Heart left ventricle (tissue), 16 donors: ENCODE measurements at regions not wholly inside any gene's neighbourhood (a gene's known extent, or its start where the extent isn't known, plus 50 kb on each side); places are given as distances from the start of the nearest gene placed in this dataset.

ENCODE experiments used
- ATAC-seq, 4 donors: fragments of 200-7000 bp; cut with Tn5 transposase; one replicate each; pipeline ENCODE4 v1.9.1; 2020 to 2022; ENCODE audit warnings: moderate library complexity in 4 of 4, mild to moderate bottlenecking in 3 of 4, moderate number of reproducible peaks in 1 of 4
- DNase-seq, 5 donors: peaks; one replicate each; pipeline ENCODE4 v3.0.0-alpha.2; 2020
- H3K27ac ChIP-seq, 12 donors: fragments of 200-600 bp; sonication (generic) in 4 of 12; one replicate each; pipeline versions ENCODE4 v1.5.0 to v1.8.0; 2016 to 2022; ENCODE audit warnings: mild to moderate bottlenecking in 2 of 12
- H3K27me3 ChIP-seq, 9 donors: fragments of 200-600 bp; sonication (generic) in 2 of 9; one replicate each; pipeline versions ENCODE4 v1.5.1 to v1.8.0; 2016 to 2022; ENCODE audit warnings: mild to moderate bottlenecking in 3 of 9
- H3K36me3 ChIP-seq, 9 donors: fragments of 200-600 bp; sonication (generic) in 2 of 9; one replicate each; pipeline versions ENCODE4 v1.5.0 to v1.8.0; 2018 to 2022; ENCODE audit warnings: mild to moderate bottlenecking in 2 of 9
- H3K4me1 ChIP-seq, 12 donors: fragments of 200-600 bp; sonication (generic) in 4 of 12; one replicate each; pipeline versions ENCODE4 v1.5.0 to v1.8.0; 2016 to 2022; ENCODE audit warnings: mild to moderate bottlenecking in 3 of 12
- H3K4me3 ChIP-seq, 12 donors: fragments of 200-600 bp; sonication (generic) in 4 of 12; one replicate each; pipeline versions ENCODE4 v1.5.0 to v1.8.0; 2017 to 2022; ENCODE audit warnings: mild to moderate bottlenecking in 9 of 12, moderate library complexity in 4 of 12
- H3K9me3 ChIP-seq, 12 donors: fragments of 200-600 bp; sonication (generic) in 4 of 12; one replicate each; pipeline versions ENCODE4 v1.5.0 to v1.8.0; 2016 to 2022; ENCODE audit warnings: mild to moderate bottlenecking in 1 of 12
- CTCF ChIP-seq, 12 donors: fragments of 200-600 bp; sonication (generic) in 4 of 12; IDR thresholded peaks; one replicate each; pipeline versions ENCODE4 v1.5.0 to v1.8.0; 2018 to 2022; ENCODE audit warnings: antibody characterized with exemption in 12 of 12, mild to moderate bottlenecking in 5 of 12
- POLR2A ChIP-seq, 2 donors: fragments of 450-650 bp; IDR thresholded peaks; one replicate each; pipeline ENCODE4 v1.6.1; 2017; ENCODE audit warnings: antibody characterized with exemption in 2 of 2, mild to moderate bottlenecking in 2 of 2, moderate library complexity in 2 of 2
- WGBS, 4 donors: extraction: QIAGEN DNeasy Blood & Tissue Kit in 2 of 4; methylation state at CpG; one replicate each; pipeline versions ENCODE4 v1.1.5 to v1.1.7; 2013 to 2018; 5-methylcytosine and 5-hydroxymethylcytosine counted together
- intact Hi-C, 10 donors: fragments of 100-400 bp; cut with DNase I; formaldehyde crosslinking; loops; one replicate each; pipeline versions ENCODE4 v1.11.1 to v1.14.2; 2022
- donor health status: ischemic (EF 13 %, LVEDD 7.1; RV severe dilation, severe dysfunction).
- donor health status: healthy with polysubstance abuse.
- donor health status: DM: no; HTN: yes; CAD: no.
- donor health status: DM: no; HTN: no; CAD: no.
- donor health status: ischemic (EF 25% LVEDD 6.9; RV normal size, moderate dysfunction).
- donor health status: ischemic (EF 25% LVEDD 5.7; RV mildly dilated, moderate dysfunction).
- donor health status: healthy.
- donor health status: DM: yes; HTN: yes; CAD: no.
- donor health status: ischemic (EF 35%, LVEDD 5.7; RV mildly dilated, moderate dysfunction).
- donor health status: nonischemic (EF 11% LVEDD 7.7; RV severe dilation, severe dysfunction).
- donor health status: DM: yes; HTN: yes; CAD: no.
- donor health status: PGD.
- donor health status: ischemic (EF 29% LVEDD 5.4; RV normal size, mild dysfunction).
- donor health status: nonischemic (EF 23%, LVEDD 6.1; RV moderate dilation, normal function).

- ATAC-seq: no peak
- TF ChIP-seq CTCF (IDR thresholded peaks at IDR 0.05) (no peak), POLR2A (IDR thresholded peaks at IDR 0.05) (no peak)
- DNase-seq: no peak
- Histone ChIP-seq H3K4me1 (peaks cover 0 to 13% (median 0%) of the 10 kb centered on the region in 12 donors), H3K4me3 (no peak overlapping the region), H3K36me3 (no peaks in the 10 kb centered on the region), H3K9me3 (peaks cover 0 to 8% (median 0%) of the 10 kb centered on the region in 12 donors), H3K27ac (no peak overlapping the region), H3K27me3 (no peaks in the 10 kb centered on the region)
- intact Hi-C loops: no loop called here
- 63 to 74% (median 69%) methylated on average over 3 of the region's 3 CpGs for WGBS, 4 donors
Measured at GRCh38 chr11:110912437-110912836, 200.2 kb upstream of the ARHGAP20 start.

- no peaks in the 10 kb centered on the region for H3K9me3 ChIP-seq
- H3K36me3 ChIP-seq: no peaks in the 10 kb centered on the region
- intact Hi-C loops: no loop called here
- no peak overlapping the region for H3K27ac ChIP-seq
- no peak for ATAC-seq
- 68 to 79% (median 74%) methylated on average over 2 of the region's 2 CpGs for WGBS, 4 donors
- H3K4me3 ChIP-seq: no peak overlapping the region
- no peak for DNase-seq
- H3K4me1 ChIP-seq: peaks cover 0 to 18% (median 0%) of the 10 kb centered on the region in 12 donors
- TF ChIP-seq POLR2A (IDR thresholded peaks at IDR 0.05) (no peak), CTCF (IDR thresholded peaks at IDR 0.05) (no peak)
- no peaks in the 10 kb centered on the region for H3K27me3 ChIP-seq
Measured at GRCh38 chr11:110910384-110910783, 198.1 kb upstream of the ARHGAP20 start.

- ATAC-seq: no peak
- DNase-seq: no peak
- Histone ChIP-seq H3K9me3 (no peaks in the 10 kb centered on the region), H3K36me3 (no peaks in the 10 kb centered on the region), H3K4me1 (peaks cover 0 to 18% (median 0%) of the 10 kb centered on the region in 12 donors), H3K27me3 (no peaks in the 10 kb centered on the region), H3K27ac (no peak overlapping the region), H3K4me3 (no peak overlapping the region)
- 69 to 80% (median 75%) methylated on average over 8 of the region's 8 CpGs for WGBS, 4 donors
- intact Hi-C loops: loop anchor here in 1 of 10 donors (10.0 kb wide), 1 partner anchor 55 kb away; no protein-coding TSS in a partner anchor
- TF ChIP-seq POLR2A (IDR thresholded peaks at IDR 0.05) (no peak), CTCF (IDR thresholded peaks at IDR 0.05) (no peak)
Measured at GRCh38 chr11:110909336-110909735, 197.1 kb upstream of the ARHGAP20 start.

GRCh38 chr11:110908401-110909105, 196.3 kb upstream of the ARHGAP20 start:
- no peaks in the 10 kb centered on the region for H3K36me3 ChIP-seq
- ATAC-seq (no peak), DNase-seq (no peak)
- WGBS, 4 donors: 44 to 56% (median 53%) methylated on average over 3 of the region's 3 CpGs
- no peak overlapping the region for H3K27ac ChIP-seq
- intact Hi-C loops: loop anchor here in 1 of 10 donors (10.0 kb wide), 1 partner anchor 56 kb away; no protein-coding TSS in a partner anchor
- peaks cover 0 to 3% (median 0%) of the 10 kb centered on the region in 9 donors for H3K27me3 ChIP-seq
- H3K4me1 ChIP-seq: peaks cover 0 to 18% (median 0%) of the 10 kb centered on the region in 12 donors
- H3K4me3 ChIP-seq: no peak overlapping the region
- no peaks in the 10 kb centered on the region for H3K9me3 ChIP-seq
- TF ChIP-seq POLR2A (IDR thresholded peaks at IDR 0.05): no peak
- TF ChIP-seq CTCF (IDR thresholded peaks at IDR 0.05): no peak
